B cell (primary cell): ENCODE measurements at regions not wholly inside any gene's neighbourhood (a gene's known extent, or its start where the extent isn't known, plus 50 kb on each side); places are given as distances from the start of the nearest gene placed in this dataset.

Experiments
- EZH2 ChIP-seq: IDR thresholded peaks from 2 replicates; pipeline ENCODE4 v1.6.1; 2012; ENCODE audit warnings: borderline replicate concordance, low read depth, mild to moderate bottlenecking, moderate library complexity, low read length; ENCODE audit not compliant: insufficient read depth, poor library complexity, severe bottlenecking
- TF ChIP-seq, protein P1 (sequence below): fragments of 200-600 bp; IDR thresholded peaks from one replicate; pipeline ENCODE4 v1.8.0; 2022; ENCODE audit warnings: antibody characterized with exemption, mild to moderate bottlenecking

DNA sequence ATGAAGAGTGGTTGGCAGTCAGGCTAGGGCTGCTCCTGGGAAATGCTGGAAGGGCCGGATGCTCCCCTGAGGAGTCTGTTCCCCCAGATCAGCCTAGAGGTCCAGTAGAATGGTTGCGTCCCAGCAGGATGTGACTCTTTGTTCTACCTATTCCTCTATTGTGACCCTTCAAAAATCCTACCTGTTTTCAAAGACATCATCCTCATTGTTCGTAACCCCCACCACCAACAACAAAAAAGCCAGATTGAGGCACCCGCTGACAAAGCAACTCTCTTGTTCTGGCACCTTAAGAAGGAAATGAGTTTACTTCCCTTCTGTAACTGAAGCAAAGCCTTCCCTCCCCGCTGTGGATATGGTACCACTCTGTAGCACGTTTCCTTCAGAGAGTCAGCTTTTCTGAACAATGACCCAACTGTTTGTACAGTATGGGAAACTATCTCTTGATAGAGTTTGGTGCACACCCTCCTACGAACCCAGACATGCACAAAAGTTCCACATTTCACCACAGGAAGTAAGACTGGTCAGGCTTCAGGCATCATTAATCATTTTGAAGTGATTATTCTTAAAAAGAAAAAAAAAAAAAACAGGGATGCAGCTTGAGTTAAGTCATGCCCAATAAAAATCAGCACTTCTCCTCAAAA is 207.2 kb downstream of the ENC1 start:
- TF ChIP-seq, protein P1, sequence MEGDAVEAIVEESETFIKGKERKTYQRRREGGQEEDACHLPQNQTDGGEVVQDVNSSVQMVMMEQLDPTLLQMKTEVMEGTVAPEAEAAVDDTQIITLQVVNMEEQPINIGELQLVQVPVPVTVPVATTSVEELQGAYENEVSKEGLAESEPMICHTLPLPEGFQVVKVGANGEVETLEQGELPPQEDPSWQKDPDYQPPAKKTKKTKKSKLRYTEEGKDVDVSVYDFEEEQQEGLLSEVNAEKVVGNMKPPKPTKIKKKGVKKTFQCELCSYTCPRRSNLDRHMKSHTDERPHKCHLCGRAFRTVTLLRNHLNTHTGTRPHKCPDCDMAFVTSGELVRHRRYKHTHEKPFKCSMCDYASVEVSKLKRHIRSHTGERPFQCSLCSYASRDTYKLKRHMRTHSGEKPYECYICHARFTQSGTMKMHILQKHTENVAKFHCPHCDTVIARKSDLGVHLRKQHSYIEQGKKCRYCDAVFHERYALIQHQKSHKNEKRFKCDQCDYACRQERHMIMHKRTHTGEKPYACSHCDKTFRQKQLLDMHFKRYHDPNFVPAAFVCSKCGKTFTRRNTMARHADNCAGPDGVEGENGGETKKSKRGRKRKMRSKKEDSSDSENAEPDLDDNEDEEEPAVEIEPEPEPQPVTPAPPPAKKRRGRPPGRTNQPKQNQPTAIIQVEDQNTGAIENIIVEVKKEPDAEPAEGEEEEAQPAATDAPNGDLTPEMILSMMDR, result no peak
- TF ChIP-seq EZH2, result no peak
